ENCODE measurements at regions not wholly inside any gene's neighbourhood (a gene's known extent, or its start where the extent isn't known, plus 50 kb on each side); places are given as distances from the start of the nearest gene placed in this dataset.

DNA sequence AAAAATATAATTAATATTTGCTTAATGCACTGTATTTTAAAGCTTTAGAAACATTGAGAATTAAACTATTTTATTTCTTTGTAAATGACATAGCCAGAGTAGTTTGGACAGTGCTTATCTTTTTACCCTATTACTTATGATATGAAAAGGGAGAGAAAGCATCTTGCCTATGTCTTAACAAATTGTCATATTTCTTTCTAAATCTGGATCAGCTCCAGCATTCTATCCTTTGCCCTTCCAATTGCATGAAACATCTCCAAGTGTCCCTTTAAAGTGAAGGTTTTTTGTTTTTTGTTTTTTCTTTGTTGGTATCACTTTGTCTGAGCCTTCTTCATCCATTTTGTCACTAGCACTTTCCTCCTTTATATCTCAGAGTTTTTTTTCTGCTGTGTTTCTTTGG, 511.6 kb upstream of the FAM174A start:
- no peak for TF ChIP-seq POLR2A (IDR thresholded peaks at IDR 0.05; ENCODE audit: low read length)
- no peak for TF ChIP-seq GATA1 (IDR thresholded peaks at IDR 0.05; ENCODE audit: low read depth, low read length)

All from erythroblast (primary cell).